ACC112 (cell line): ENCODE measurements at regions not wholly inside any gene's neighbourhood (a gene's known extent, or its start where the extent isn't known, plus 50 kb on each side); places are given as distances from the start of the nearest gene placed in this dataset.

Source experiments
- H2AFZ ChIP-seq: fragments of 200-600 bp; sonication (generic); one replicate; pipeline ENCODE4 v1.6.0; 2017; ENCODE audit warnings: antibody characterized with exemption, low read length; ENCODE audit not compliant: unreplicated experiment
- H3K27ac ChIP-seq: fragments of 200-600 bp; sonication (generic); 2 replicates; pipeline ENCODE4 v1.5.1; 2014; ENCODE audit warnings: low read depth, mild to moderate bottlenecking, antibody characterized with exemption, low read length, moderate library complexity
- H3K27me3 ChIP-seq: fragments of 200-600 bp; sonication (generic); 2 replicates; pipeline ENCODE4 v1.6.1; 2014; ENCODE audit warnings: mild to moderate bottlenecking, antibody characterized with exemption, low read length, moderate library complexity, mixed read lengths; ENCODE audit not compliant: insufficient read depth
- H3K36me3 ChIP-seq: fragments of 200-600 bp; sonication (generic); 2 replicates; pipeline ENCODE4 v1.6.1; 2016; ENCODE audit warnings: mild to moderate bottlenecking, antibody characterized with exemption, low read length, moderate library complexity, mixed read lengths; ENCODE audit not compliant: insufficient read depth
- H3K4me1 ChIP-seq: fragments of 200-600 bp; sonication (generic); one replicate; pipeline ENCODE4 v1.6.1; 2016; ENCODE audit warnings: low read length, mixed read lengths; ENCODE audit not compliant: insufficient read depth, unreplicated experiment, control insufficient read depth
- H3K4me3 ChIP-seq: fragments of 200-600 bp; sonication (generic); 2 replicates; pipeline ENCODE4 v1.5.1; 2014; ENCODE audit warnings: mild to moderate bottlenecking, low read depth, low read length
- H3K79me2 ChIP-seq: fragments of 200-600 bp; sonication (generic); one replicate; pipeline ENCODE4 v1.6.0; 2016; ENCODE audit warnings: low read length; ENCODE audit not compliant: control insufficient read depth, unreplicated experiment, insufficient read depth

DNA sequence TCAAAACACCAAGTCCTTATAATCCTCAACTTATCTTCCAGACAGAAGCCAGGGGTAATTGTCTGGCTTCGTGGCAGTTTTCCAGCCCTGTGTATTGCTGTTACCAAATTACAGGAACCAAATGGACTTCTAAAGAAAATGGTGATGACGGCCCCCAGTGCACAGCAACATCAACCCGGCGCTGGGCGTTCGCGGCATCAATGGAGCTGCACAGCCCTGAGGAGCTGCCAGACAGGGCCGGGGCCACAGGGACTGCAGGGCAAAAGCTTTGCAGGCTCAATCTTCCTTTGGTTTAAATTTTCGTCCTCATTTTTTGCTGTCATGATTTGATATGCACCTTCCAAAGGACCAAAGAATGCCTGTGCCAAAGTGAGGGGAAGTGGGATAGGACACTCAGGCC lies 292.5 kb downstream of the BRD1 start:
- Histone ChIP-seq H3K4me3 (no peak overlapping the region), H3K4me1 (no peaks in the 10 kb centered on the region), H3K36me3 (no peaks in the 10 kb centered on the region), H3K27ac (no peak overlapping the region), H3K79me2 (no peaks in the 10 kb centered on the region), H3K27me3 (no peaks in the 10 kb centered on the region), H2AFZ (no peak overlapping the region)

DNA sequence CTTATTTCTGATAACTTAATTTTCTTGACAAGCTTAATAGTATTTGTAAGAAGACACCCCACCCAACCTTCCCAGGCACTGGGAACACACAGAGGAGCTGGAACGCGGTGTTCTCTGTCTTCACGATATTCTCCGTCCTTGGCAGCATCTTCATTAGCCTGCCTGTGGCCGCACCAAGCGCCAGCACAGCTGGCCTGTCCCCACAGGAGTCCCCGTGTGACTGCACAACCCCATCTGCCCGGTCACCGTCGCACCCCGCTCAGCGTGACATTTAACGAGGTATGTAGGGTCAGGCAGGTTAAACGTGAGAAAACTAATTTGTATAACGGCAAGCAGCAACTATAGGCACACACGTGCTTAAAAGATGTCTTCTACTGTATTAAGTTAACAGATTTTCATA lies 293.3 kb downstream of the BRD1 start:
- Histone ChIP-seq H2AFZ (no peak overlapping the region), H3K4me3 (no peak overlapping the region), H3K79me2 (no peaks in the 10 kb centered on the region), H3K27ac (no peak overlapping the region), H3K27me3 (no peaks in the 10 kb centered on the region), H3K36me3 (no peaks in the 10 kb centered on the region), H3K4me1 (no peaks in the 10 kb centered on the region)

GRCh38 chr22:49533886-49534285 lies 293.8 kb downstream of the BRD1 start:
- Histone ChIP-seq H3K4me3 (no peak overlapping the region), H2AFZ (no peak overlapping the region), H3K27ac (no peak overlapping the region), H3K79me2 (no peaks in the 10 kb centered on the region), H3K36me3 (no peaks in the 10 kb centered on the region), H3K4me1 (no peaks in the 10 kb centered on the region), H3K27me3 (no peaks in the 10 kb centered on the region)

DNA sequence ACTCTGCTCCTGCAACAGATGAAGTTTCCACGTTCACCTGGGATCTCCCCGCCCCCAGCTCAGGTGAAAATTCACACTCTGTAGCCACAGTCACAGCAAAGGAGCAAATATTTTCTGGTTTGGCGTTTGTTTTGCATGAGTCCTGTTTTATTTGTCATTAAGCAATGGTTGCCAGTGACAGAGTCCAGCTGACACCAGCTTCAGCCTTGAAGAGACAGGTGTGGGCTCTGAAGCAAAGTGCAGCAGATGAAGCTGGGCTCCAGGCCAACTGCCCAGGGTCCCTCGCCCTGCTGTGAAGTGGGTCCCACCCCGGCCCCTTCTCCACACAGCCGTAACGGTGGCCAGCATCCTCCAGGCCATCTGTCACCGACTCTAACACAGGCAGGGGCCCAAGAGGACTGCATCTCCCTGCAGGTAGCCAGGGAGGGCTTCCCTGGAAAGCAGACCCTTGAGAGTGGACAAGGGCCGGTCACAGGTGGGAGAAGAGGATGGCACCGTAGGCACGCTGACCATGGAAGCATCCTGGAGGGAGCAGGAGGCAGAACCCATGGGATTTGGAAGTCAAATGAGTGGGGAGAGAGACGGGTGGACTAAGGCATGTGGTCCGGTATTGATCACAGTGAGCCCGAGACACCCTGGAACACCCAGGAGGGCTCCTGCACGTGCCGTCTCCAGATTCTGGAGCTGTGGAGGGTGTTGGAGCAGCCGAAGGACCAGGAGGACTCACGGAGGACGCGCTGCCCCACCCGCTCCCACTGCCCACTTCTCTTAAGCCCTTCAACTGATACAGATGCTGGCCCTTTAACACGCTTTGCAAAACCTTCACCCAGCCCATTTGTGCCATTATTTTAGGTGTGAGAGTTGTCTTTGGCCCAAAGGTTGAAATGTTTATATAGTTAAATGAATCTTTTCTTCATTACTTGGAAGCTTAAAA lies 294.5 kb downstream of the BRD1 start:
- Histone ChIP-seq H2AFZ (no peak overlapping the region), H3K4me1 (no peaks in the 10 kb centered on the region)

GRCh38 chr22:49531368-49531791 lies 296.3 kb downstream of the BRD1 start:
- no peaks in the 10 kb centered on the region for H3K36me3 ChIP-seq
- no peak overlapping the region for H3K4me3 ChIP-seq
- no peak overlapping the region for H2AFZ ChIP-seq
- no peak overlapping the region for H3K27ac ChIP-seq
- H3K27me3 ChIP-seq: no peaks in the 10 kb centered on the region
- no peaks in the 10 kb centered on the region for H3K4me1 ChIP-seq
- no peaks in the 10 kb centered on the region for H3K79me2 ChIP-seq

More for the DNA sequence above, 294.5 kb downstream of the BRD1 start:
- H3K27ac ChIP-seq: no peak overlapping the region
- H3K27me3 ChIP-seq: no peaks in the 10 kb centered on the region
- H3K36me3 ChIP-seq: no peaks in the 10 kb centered on the region
- H3K79me2 ChIP-seq: no peaks in the 10 kb centered on the region
- H3K4me3 ChIP-seq: no peak overlapping the region

- H3K27ac ChIP-seq: no peak overlapping the region
Observed at GRCh38 chr22:49530671-49531367, 296.9 kb downstream of the BRD1 start.

GRCh38 chr22:49528420-49528720 lies 299.3 kb downstream of the BRD1 start:
- no peaks in the 10 kb centered on the region for H3K36me3 ChIP-seq

More at GRCh38 chr22:49530671-49531367, 296.9 kb downstream of the BRD1 start:
- no peak overlapping the region for H2AFZ ChIP-seq
- no peak overlapping the region for H3K4me3 ChIP-seq
- no peaks in the 10 kb centered on the region for H3K4me1 ChIP-seq
- H3K27me3 ChIP-seq: no peaks in the 10 kb centered on the region
- H3K79me2 ChIP-seq: no peaks in the 10 kb centered on the region
- no peaks in the 10 kb centered on the region for H3K36me3 ChIP-seq

GRCh38 chr22:49527611-49528419 lies 299.9 kb downstream of the BRD1 start:
- Histone ChIP-seq H2AFZ (no peak overlapping the region), H3K4me3 (no peak overlapping the region), H3K27me3 (no peaks in the 10 kb centered on the region), H3K27ac (no peak overlapping the region), H3K4me1 (no peaks in the 10 kb centered on the region), H3K36me3 (no peaks in the 10 kb centered on the region), H3K79me2 (no peaks in the 10 kb centered on the region)

More at GRCh38 chr22:49528420-49528720, 299.3 kb downstream of the BRD1 start:
- Histone ChIP-seq H3K79me2 (no peaks in the 10 kb centered on the region), H3K4me3 (no peak overlapping the region), H3K27me3 (no peaks in the 10 kb centered on the region), H2AFZ (no peak overlapping the region), H3K27ac (no peak overlapping the region), H3K4me1 (no peaks in the 10 kb centered on the region)

DNA sequence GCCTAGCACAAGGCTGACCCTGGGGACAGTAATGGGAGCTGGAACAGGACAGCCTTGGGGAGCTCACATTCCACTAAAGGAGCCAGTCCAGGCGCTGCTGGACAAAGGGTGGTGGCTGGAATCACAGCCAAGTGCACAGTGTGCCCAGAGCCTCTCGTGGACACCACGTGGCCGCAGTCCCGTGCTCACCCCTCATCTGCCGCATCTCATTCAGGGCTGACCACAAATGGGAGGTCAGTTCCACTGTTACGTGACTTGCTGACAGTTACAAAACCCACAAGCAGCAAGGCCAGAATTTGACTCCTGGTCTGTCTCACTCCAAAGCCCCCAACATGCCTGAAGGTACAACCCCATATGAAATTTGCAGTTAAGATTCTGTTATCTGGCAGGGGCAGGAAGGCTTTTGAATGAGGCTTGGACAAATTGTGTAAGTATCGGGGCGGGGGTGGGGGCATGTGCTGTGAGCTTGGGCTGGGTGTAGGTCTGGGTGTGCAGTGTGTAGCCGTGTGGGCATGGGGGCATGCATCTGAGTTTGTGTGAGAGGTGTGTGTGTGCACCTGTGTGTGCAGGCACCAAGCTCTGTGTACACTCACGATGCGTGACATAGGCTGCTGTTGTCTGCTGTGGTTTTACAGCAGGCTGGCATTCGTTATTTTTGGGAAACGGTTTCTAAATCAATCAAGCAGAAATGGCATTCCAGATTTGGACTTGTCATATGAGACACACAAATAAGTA lies 301.7 kb downstream of the BRD1 start:
- H3K27ac ChIP-seq: no peak overlapping the region
- H2AFZ ChIP-seq: no peak overlapping the region
- H3K4me3 ChIP-seq: no peak overlapping the region
- no peaks in the 10 kb centered on the region for H3K4me1 ChIP-seq
- no peaks in the 10 kb centered on the region for H3K36me3 ChIP-seq
- no peaks in the 10 kb centered on the region for H3K79me2 ChIP-seq
- H3K27me3 ChIP-seq: no peaks in the 10 kb centered on the region

DNA sequence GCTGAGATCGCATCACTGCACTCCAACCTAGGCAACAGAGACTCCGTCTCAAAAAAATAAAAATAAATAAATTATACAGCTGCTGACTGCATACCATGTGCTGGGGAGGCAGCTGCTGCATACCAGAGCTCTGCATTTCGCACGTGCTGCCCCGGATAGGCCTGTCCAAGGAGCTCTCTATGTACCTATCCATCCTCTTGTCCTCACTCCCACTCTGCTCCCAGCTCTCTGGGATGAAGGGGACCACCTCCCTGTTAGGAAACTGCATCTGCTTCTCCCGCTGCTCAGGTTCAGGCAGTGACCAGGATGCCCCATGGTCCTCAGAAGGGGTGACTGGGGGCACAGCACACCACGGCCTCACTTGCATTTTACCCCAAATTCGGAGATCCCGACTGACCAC lies 302.3 kb downstream of the BRD1 start:
- Histone ChIP-seq H2AFZ (no peak overlapping the region), H3K4me1 (no peaks in the 10 kb centered on the region), H3K27ac (no peak overlapping the region), H3K36me3 (no peaks in the 10 kb centered on the region), H3K4me3 (no peak overlapping the region), H3K79me2 (no peaks in the 10 kb centered on the region), H3K27me3 (no peaks in the 10 kb centered on the region)
